Erythroblast (primary cell): ENCODE measurements at regions not wholly inside any gene's neighbourhood (a gene's known extent, or its start where the extent isn't known, plus 50 kb on each side); places are given as distances from the start of the nearest gene placed in this dataset.

Experiments
- GATA1 ChIP-seq: IDR thresholded peaks from 2 replicates; pipeline ENCODE4 v1.6.1; 2011; ENCODE audit warnings: low read depth, mild to moderate bottlenecking, control low read depth, low read length, moderate library complexity
- POLR2A ChIP-seq: IDR thresholded peaks from 2 replicates; pipeline ENCODE4 v1.6.1; 2011; ENCODE audit warnings: mild to moderate bottlenecking, low read length

DNA sequence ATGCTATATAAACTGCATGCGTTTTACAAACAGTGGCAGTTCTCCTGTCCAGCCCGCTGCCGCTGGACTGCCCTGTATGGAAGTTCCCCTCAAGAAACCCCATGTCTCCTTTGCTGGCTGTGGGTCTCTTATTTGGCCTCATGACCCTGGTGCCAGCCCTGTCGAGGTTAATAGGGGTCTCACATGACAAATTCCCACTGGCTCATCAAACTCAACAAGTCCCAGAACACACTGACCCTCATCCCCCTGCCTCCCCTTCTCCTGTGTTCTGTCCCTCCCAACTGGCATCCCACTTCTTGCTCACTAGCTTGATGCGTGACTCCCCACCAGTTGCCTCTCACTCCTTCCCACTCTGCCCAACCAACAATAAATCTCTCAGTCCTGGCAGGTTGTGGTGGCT lies 137.6 kb upstream of the HS6ST1 start:
- TF ChIP-seq POLR2A (no peak), GATA1 (no peak)
